ENCODE measurements at regions not wholly inside any gene's neighbourhood (a gene's known extent, or its start where the extent isn't known, plus 50 kb on each side); places are given as distances from the start of the nearest gene placed in this dataset.

DNA sequence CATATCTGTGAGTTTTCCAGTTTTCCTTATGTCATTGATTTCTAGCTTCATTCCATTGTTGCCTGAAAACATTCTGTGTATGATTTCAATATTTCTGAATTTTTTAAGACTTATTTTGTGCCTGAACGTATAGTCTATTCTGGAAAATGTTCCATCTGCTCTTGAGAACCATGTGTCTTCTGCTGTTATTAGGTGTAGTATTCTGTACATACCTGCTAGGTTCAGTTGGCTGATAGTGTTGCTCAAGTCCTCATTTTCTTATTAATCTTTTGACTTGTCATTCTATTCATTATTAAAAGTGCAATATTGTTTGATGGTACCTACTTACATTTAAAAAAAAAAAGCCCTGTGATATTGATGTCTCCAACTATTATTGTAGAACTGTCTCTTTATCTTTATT lies 869.8 kb upstream of the MAN1A1 start:
- ChIA-PET CTCF (interaction anchor here (0.6 kb wide), 1 partner anchor 607 kb away, joined by 3 read pairs; no protein-coding TSS in a partner anchor), POLR2A (no interaction called here)
- peaks cover 9% of the 10 kb centered on the region for H3K9me3 Mint-ChIP-seq (ENCODE audit: unreplicated experiment)
- H3K36me3 Mint-ChIP-seq (ENCODE audit: insufficient read depth, unreplicated experiment) = no peaks in the 10 kb centered on the region
- H3K4me3 Mint-ChIP-seq (ENCODE audit: unreplicated experiment) = no peak overlapping the region
- no peaks in the 10 kb centered on the region for H3K4me1 Mint-ChIP-seq (ENCODE audit: insufficient read depth, unreplicated experiment)
- TF ChIP-seq, protein P1, sequence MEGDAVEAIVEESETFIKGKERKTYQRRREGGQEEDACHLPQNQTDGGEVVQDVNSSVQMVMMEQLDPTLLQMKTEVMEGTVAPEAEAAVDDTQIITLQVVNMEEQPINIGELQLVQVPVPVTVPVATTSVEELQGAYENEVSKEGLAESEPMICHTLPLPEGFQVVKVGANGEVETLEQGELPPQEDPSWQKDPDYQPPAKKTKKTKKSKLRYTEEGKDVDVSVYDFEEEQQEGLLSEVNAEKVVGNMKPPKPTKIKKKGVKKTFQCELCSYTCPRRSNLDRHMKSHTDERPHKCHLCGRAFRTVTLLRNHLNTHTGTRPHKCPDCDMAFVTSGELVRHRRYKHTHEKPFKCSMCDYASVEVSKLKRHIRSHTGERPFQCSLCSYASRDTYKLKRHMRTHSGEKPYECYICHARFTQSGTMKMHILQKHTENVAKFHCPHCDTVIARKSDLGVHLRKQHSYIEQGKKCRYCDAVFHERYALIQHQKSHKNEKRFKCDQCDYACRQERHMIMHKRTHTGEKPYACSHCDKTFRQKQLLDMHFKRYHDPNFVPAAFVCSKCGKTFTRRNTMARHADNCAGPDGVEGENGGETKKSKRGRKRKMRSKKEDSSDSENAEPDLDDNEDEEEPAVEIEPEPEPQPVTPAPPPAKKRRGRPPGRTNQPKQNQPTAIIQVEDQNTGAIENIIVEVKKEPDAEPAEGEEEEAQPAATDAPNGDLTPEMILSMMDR (IDR thresholded peaks at IDR 0.05; ENCODE audit: unreplicated experiment) = no peak
- H3K27ac Mint-ChIP-seq (ENCODE audit: low read depth, unreplicated experiment) = no peak overlapping the region
- intact Hi-C loops (cut with micrococcal nuclease) = no loop called here
- BruUV-seq (replicated peaks) = no TSS peak
- no peak for DNase-seq (ENCODE audit: unreplicated experiment)
- H3K27me3 Mint-ChIP-seq (ENCODE audit: insufficient read depth, unreplicated experiment) = no peaks in the 10 kb centered on the region

DNA sequence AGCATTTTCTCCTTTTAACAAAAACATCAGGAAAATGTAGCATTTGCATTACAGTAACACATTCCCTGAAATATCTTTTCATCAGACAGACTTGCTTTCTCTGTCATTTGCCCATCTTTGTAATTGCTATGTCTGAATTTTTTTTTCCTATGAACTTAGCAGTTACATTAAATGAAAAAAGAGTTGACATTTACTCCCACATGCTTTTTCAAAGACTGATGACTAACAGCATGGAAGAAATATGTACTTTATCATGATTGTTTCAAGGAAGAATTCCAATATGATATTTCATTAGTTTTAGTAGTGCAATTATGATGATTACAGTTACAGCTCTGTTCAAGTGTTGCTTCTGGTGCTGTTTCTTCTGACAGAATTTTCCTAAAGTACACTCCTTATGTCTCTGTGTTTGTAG lies 864.5 kb upstream of the MAN1A1 start:
- TF ChIP-seq, protein P1 (IDR thresholded peaks at IDR 0.05; ENCODE audit: unreplicated experiment) = no peak
- Mint-ChIP-seq H3K4me1 (ENCODE audit: insufficient read depth, unreplicated experiment) (peaks cover 12% of the 10 kb centered on the region), H3K4me3 (ENCODE audit: unreplicated experiment) (no peak overlapping the region), H3K27ac (ENCODE audit: low read depth, unreplicated experiment) (no peak overlapping the region), H3K36me3 (ENCODE audit: insufficient read depth, unreplicated experiment) (no peaks in the 10 kb centered on the region), H3K27me3 (ENCODE audit: insufficient read depth, unreplicated experiment) (no peaks in the 10 kb centered on the region), H3K9me3 (ENCODE audit: unreplicated experiment) (peaks cover 3% of the 10 kb centered on the region)
- intact Hi-C loops (cut with micrococcal nuclease) = no loop called here
- POLR2A ChIA-PET = no interaction called here
- BruUV-seq (replicated peaks) = no TSS peak
- no peak for DNase-seq (ENCODE audit: unreplicated experiment)
- CTCF ChIA-PET = interaction anchor here (0.7 to 0.9 kb wide), 2 partner anchors 16 to 19 kb away, joined by 3 to 5 read pairs; no protein-coding TSS in a partner anchor

DNA sequence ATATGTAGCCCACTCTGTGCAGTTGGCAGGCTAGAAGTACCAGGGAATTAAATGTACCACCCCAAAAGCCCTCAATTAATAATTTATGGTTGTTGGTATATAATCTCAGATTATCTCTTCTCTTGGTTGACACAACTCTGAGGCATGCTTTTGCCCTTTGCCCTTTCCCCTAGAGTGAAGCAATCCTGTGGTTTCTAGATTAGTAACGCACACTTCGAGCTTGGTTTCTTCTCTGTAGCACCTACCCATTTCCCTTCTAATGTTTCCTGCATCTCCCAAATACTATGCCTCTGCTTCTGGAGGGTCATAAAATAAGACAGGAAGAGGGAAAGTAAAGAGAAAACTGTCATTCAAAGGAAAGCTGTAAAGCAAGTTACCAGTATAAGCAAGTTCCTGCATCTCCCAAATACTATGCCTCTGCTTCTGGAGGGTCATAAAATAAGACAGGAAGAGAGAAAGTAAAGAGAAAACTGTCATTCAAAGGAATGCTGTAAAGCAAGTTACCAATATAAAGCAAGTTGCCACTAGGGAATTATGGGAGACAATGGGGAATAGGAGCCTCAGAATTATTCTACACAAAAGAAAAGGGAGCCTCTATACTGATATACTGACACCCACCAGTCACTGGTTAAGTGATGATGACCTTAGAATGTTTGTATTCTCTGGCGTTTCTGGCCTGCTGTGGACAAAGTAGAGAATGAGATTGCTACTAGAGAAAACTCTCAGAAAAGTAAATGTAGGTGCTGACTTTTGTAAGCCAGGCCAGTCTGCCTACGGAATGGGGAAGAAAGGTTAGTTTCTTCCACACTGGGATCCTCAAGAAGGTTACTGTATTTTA lies 862.6 kb upstream of the MAN1A1 start:
- intact Hi-C loops (cut with micrococcal nuclease) = no loop called here
- peak; percentile 38 for DNase-seq (ENCODE audit: unreplicated experiment)
- POLR2A ChIA-PET = interaction anchor here (0.7 kb wide), 1 partner anchor 1499 kb away, joined by 3 read pairs; no protein-coding TSS in a partner anchor
- BruUV-seq (replicated peaks) = no TSS peak
- Mint-ChIP-seq H3K9me3 (ENCODE audit: unreplicated experiment) (no peaks in the 10 kb centered on the region), H3K27me3 (ENCODE audit: insufficient read depth, unreplicated experiment) (peaks cover 3% of the 10 kb centered on the region), H3K27ac (ENCODE audit: low read depth, unreplicated experiment) (no peak overlapping the region), H3K36me3 (ENCODE audit: insufficient read depth, unreplicated experiment) (no peaks in the 10 kb centered on the region), H3K4me1 (ENCODE audit: insufficient read depth, unreplicated experiment) (peaks cover 12% of the 10 kb centered on the region), H3K4me3 (ENCODE audit: unreplicated experiment) (no peak overlapping the region)
- CTCF ChIA-PET = no interaction called here
- TF ChIP-seq, protein P1 (IDR thresholded peaks at IDR 0.05; ENCODE audit: unreplicated experiment) = no peak

DNA sequence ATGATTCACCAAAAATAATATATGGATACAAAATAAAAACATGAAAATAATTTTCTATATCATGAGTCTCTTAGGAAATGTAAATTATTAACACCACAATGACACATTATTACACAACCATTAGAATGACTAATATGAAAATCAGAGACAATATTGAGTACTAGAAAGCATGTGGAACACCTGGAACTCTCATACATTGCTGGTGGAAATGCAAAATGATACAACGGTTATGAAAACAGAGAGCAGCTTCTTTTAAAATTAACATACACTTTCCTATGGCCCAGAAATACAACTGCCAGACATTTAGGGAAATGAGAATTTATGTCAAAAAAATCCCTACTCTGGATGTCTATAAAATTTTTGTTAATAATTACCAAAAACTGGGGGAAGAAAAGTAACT lies 853.3 kb upstream of the MAN1A1 start:
- intact Hi-C loops (cut with micrococcal nuclease) = no loop called here
- Mint-ChIP-seq H3K27me3 (ENCODE audit: insufficient read depth, unreplicated experiment) (peaks cover 13% of the 10 kb centered on the region), H3K9me3 (ENCODE audit: unreplicated experiment) (no peaks in the 10 kb centered on the region), H3K4me3 (ENCODE audit: unreplicated experiment) (no peak overlapping the region), H3K36me3 (ENCODE audit: insufficient read depth, unreplicated experiment) (no peaks in the 10 kb centered on the region), H3K4me1 (ENCODE audit: insufficient read depth, unreplicated experiment) (peaks cover 6% of the 10 kb centered on the region), H3K27ac (ENCODE audit: low read depth, unreplicated experiment) (no peak overlapping the region)
- BruUV-seq (replicated peaks) = no TSS peak
- POLR2A ChIA-PET = no interaction called here
- CTCF ChIA-PET = interaction anchor here (0.7 kb wide), 1 partner anchor 907 kb away, joined by 3 read pairs; no protein-coding TSS in a partner anchor
- TF ChIP-seq, protein P1 (IDR thresholded peaks at IDR 0.05; ENCODE audit: unreplicated experiment) = no peak
- DNase-seq (ENCODE audit: unreplicated experiment) = no peak
